Caco-2 (cell line): ENCODE measurements at regions not wholly inside any gene's neighbourhood (a gene's known extent, or its start where the extent isn't known, plus 50 kb on each side); places are given as distances from the start of the nearest gene placed in this dataset.

Source experiments
- BruUV-seq: library from RNA; stranded (reverse); fragments of 400-500 nt; replicated peaks from 2 replicates; lab custom pipeline; 2021; lab: Mats Ljungman, UMichigan
- CTCF ChIA-PET: fragments of 300-600 bp; sonication (Branson Sonifier 250); formaldehyde crosslinking; loops from one replicate; lab custom pipeline; 2022; ENCODE audit warnings: antibody characterized with exemption; lab: Charles Lee
- POLR2A ChIA-PET: fragments of 300-600 bp; sonication (Branson Sonifier 250); formaldehyde crosslinking; loops from one replicate; lab custom pipeline; 2022; ENCODE audit warnings: antibody characterized with exemption; lab: Charles Lee
- DNase-seq, 2 experiments: peaks; one replicate each; pipeline versions ENCODE4 v3.0.0 to v3.0.0-alpha.2; 2020 to 2022
- H3K27me3 ChIP-seq: replicated peaks from 2 replicates; pipeline ENCODE4 v1.6.0; 2011; ENCODE audit warnings: low read length; ENCODE audit not compliant: control insufficient read depth, insufficient read depth
- H3K36me3 ChIP-seq: 2 replicates; pipeline ENCODE4 v1.5.1; 2011; ENCODE audit warnings: low read length; ENCODE audit not compliant: control insufficient read depth, insufficient read depth
- H3K4me1 ChIP-seq: fragments of 250-450 bp; sonication (Bioruptor Pico); 2 replicates; pipeline ENCODE4 v1.5.1; 2020; ENCODE audit warnings: mild to moderate bottlenecking
- H3K4me3 ChIP-seq: 2 replicates; pipeline ENCODE4 v1.5.1; 2011; ENCODE audit warnings: low read depth, mild to moderate bottlenecking, control low read depth, low read length
- H3K9me3 ChIP-seq: fragments of 250-450 bp; sonication (Bioruptor Pico); 2 replicates; pipeline ENCODE4 v1.5.1; 2020; ENCODE audit warnings: mild to moderate bottlenecking, moderate library complexity
- H3K27ac Mint-ChIP-seq: one replicate; pipeline ENCODE4 v1.8.0; 2022; ENCODE audit warnings: mixed read lengths; ENCODE audit not compliant: unreplicated experiment
- H3K27me3 Mint-ChIP-seq: one replicate; pipeline ENCODE4 v1.8.0; 2022; ENCODE audit warnings: mixed read lengths; ENCODE audit not compliant: insufficient read depth, unreplicated experiment
- H3K36me3 Mint-ChIP-seq: one replicate; pipeline ENCODE4 v1.8.0; 2022; ENCODE audit warnings: mild to moderate bottlenecking, mixed read lengths; ENCODE audit not compliant: insufficient read depth, unreplicated experiment
- H3K4me1 Mint-ChIP-seq: one replicate; pipeline ENCODE4 v1.8.0; 2022; ENCODE audit warnings: low read depth, mixed read lengths; ENCODE audit not compliant: unreplicated experiment
- H3K4me3 Mint-ChIP-seq: one replicate; pipeline ENCODE4 v1.8.0; 2022; ENCODE audit warnings: mild to moderate bottlenecking, moderate library complexity, mixed read lengths; ENCODE audit not compliant: unreplicated experiment
- H3K9me3 Mint-ChIP-seq: one replicate; pipeline ENCODE4 v1.8.0; 2022; ENCODE audit warnings: mixed read lengths; ENCODE audit not compliant: unreplicated experiment
- CTCF ChIP-seq, 2 experiments: fragments of 200-600 bp in 1 of 2; IDR thresholded peaks; 1 replicate in 1 of 2; 2 replicates in 1 of 2; pipeline versions ENCODE4 v1.5.1 to v1.8.0; 2011 to 2022; ENCODE audit warnings: antibody characterized with exemption in 1 of 2, control low read depth in 1 of 2, inconsistent platforms in 1 of 2, low read depth in 1 of 2, low read length in 1 of 2, mild to moderate bottlenecking in 1 of 2, moderate library complexity in 1 of 2; ENCODE audit not compliant: insufficient read depth in 1 of 2, severe bottlenecking in 1 of 2, unreplicated experiment in 1 of 2
- intact Hi-C: fragments of 100-400 bp; cut with micrococcal nuclease; formaldehyde crosslinking; loops from one replicate; pipeline ENCODE4 v1.10.0; 2022; ENCODE audit not compliant: unreplicated experiment

- POLR2A ChIA-PET: no interaction called here
- no peak for TF ChIP-seq CTCF (IDR thresholded peaks at IDR 0.05; ENCODE audit: insufficient read depth in 1 of 2, low read depth in 1 of 2, low read length in 1 of 2, severe bottlenecking in 1 of 2, unreplicated experiment in 1 of 2)
Measured at GRCh38 chr7:142413280-142414000, 155.6 kb upstream of the PRSS58 start.

GRCh38 chr7:142412551-142413193 lies 154.8 kb upstream of the PRSS58 start:
- H3K9me3 ChIP-seq: no peaks in the 10 kb centered on the region
- POLR2A ChIA-PET: no interaction called here
- no peaks in the 10 kb centered on the region for H3K4me1 ChIP-seq
- BruUV-seq: no TSS peak
- no peaks in the 10 kb centered on the region for H3K27me3 ChIP-seq
- CTCF ChIA-PET: no interaction called here
- no peaks in the 10 kb centered on the region for H3K9me3 Mint-ChIP-seq
- intact Hi-C loops: no loop called here
- H3K4me1 Mint-ChIP-seq: no peaks in the 10 kb centered on the region
- peaks cover 3% of the 10 kb centered on the region for H3K27me3 Mint-ChIP-seq
- H3K36me3 Mint-ChIP-seq: no peaks in the 10 kb centered on the region
- DNase-seq: peak in 1 of 2 experiments; percentile 37
- peak; percentile 62 to 63 for TF ChIP-seq CTCF (IDR thresholded peaks at IDR 0.05; ENCODE audit: insufficient read depth in 1 of 2, low read depth in 1 of 2, low read length in 1 of 2, severe bottlenecking in 1 of 2, unreplicated experiment in 1 of 2)
- no peak overlapping the region for H3K27ac Mint-ChIP-seq
- H3K36me3 ChIP-seq: no peaks in the 10 kb centered on the region
- H3K4me3 Mint-ChIP-seq: no peak overlapping the region
- H3K4me3 ChIP-seq: no peak overlapping the region

More at GRCh38 chr7:142413280-142414000, 155.6 kb upstream of the PRSS58 start:
- H3K4me3 Mint-ChIP-seq: no peak overlapping the region
- H3K4me1 Mint-ChIP-seq: no peaks in the 10 kb centered on the region
- no peaks in the 10 kb centered on the region for H3K36me3 Mint-ChIP-seq
- H3K9me3 Mint-ChIP-seq: no peaks in the 10 kb centered on the region
- H3K27ac Mint-ChIP-seq: no peak overlapping the region
- no peak overlapping the region for H3K4me3 ChIP-seq
- BruUV-seq: no TSS peak
- H3K27me3 Mint-ChIP-seq: peaks cover 3% of the 10 kb centered on the region
- H3K36me3 ChIP-seq: no peaks in the 10 kb centered on the region
- no peaks in the 10 kb centered on the region for H3K9me3 ChIP-seq
- CTCF ChIA-PET: interaction anchor here (1.0 to 1.3 kb wide), 2 partner anchors 9 to 12 kb away, joined by 3 read pairs; no protein-coding TSS in a partner anchor
- intact Hi-C loops: no loop called here
- H3K4me1 ChIP-seq: no peaks in the 10 kb centered on the region
- H3K27me3 ChIP-seq: no peaks in the 10 kb centered on the region
- DNase-seq: no peak

- Mint-ChIP-seq H3K9me3 (no peaks in the 10 kb centered on the region), H3K27me3 (no peaks in the 10 kb centered on the region), H3K4me1 (no peaks in the 10 kb centered on the region), H3K36me3 (no peaks in the 10 kb centered on the region), H3K4me3 (no peak overlapping the region), H3K27ac (no peak overlapping the region)
- BruUV-seq: no TSS peak
- no peak for TF ChIP-seq CTCF (IDR thresholded peaks at IDR 0.05; ENCODE audit: insufficient read depth in 1 of 2, low read depth in 1 of 2, low read length in 1 of 2, severe bottlenecking in 1 of 2, unreplicated experiment in 1 of 2)
- Histone ChIP-seq H3K27me3 (no peaks in the 10 kb centered on the region), H3K9me3 (no peaks in the 10 kb centered on the region), H3K36me3 (no peaks in the 10 kb centered on the region), H3K4me1 (no peaks in the 10 kb centered on the region), H3K4me3 (no peak overlapping the region)
- intact Hi-C loops: no loop called here
- ChIA-PET CTCF (no interaction called here), POLR2A (no interaction called here)
- DNase-seq: no peak
Measured at GRCh38 chr7:142409471-142409870, 151.6 kb upstream of the PRSS58 start.
